HG03457 (cell line): ENCODE measurements at regions not wholly inside any gene's neighbourhood (a gene's known extent, or its start where the extent isn't known, plus 50 kb on each side); places are given as distances from the start of the nearest gene placed in this dataset.
"Not testable (repeated sequence)": the region's sequence is repeated elsewhere in the genome, so short reads cannot be mapped to it uniquely, and the experiment has no call there.

Experiments
- ATAC-seq: cut with Tn5 transposase; IDR thresholded peaks from one replicate; pipeline ENCODE4 v1.9.1; 2021; ENCODE audit warnings: moderate number of reproducible peaks; ENCODE audit not compliant: unreplicated experiment

GRCh38 chr4:33067221-33067620 is 2347.1 kb downstream of the PCDH7 start:
- ATAC-seq, result no peak

DNA sequence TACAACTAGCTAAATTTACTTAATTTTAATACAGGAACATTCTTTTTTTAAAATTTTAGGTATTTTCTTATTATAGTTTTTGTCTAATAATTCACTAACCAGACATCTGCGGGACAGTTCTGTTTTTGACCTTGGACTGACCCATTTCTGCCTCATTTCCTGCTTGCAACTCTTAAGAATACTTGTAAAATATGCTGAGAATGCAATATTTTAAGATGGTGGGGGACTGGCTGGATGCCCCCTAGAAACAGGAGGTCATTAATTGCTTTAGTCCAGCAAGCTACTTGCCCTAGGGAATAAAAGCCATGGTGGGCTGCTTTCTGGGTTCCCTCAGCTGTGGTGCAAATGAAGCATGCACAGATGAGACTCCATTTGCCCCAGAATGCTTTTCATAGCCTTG is 2348.4 kb downstream of the PCDH7 start:
- no peak for ATAC-seq

GRCh38 chr4:33071535-33071934 is 2351.4 kb downstream of the PCDH7 start:
- no peak for ATAC-seq

DNA sequence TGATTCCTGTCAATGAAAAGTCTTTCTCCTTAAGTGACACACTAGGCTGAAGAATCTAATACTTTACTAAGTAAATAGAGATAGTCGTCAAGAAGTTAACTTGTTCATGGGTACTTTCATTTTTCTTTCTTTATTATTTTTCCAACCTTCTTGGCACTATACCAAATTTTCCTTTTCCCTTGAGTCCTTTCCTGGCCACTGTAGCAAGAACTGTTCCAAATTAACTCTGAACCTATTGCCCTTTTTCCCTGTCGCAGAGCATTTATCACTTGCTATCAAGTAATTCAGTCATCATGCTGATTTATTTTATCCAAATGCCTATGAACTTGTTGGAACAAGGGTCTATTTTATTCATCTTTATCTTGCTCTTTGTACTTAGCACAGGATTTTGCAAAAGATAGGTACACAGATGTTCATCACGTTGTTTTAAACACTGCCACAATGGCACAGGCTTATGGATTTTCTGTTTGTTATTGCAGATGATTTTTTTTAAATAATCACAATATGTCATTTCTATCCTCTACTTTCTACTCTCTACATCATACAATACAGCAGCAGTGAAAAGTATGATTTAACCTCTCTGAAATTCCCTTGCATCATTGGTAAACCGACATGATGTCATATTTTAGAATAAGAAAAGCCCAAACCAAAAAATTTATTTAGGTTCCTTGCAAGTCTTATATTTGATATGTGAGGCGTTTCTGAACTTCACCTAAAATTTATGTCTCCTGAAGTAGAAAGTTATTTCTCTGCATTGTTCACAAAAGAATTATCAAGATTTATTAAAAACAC is 2352.3 kb downstream of the PCDH7 start:
- ATAC-seq, result no peak

DNA sequence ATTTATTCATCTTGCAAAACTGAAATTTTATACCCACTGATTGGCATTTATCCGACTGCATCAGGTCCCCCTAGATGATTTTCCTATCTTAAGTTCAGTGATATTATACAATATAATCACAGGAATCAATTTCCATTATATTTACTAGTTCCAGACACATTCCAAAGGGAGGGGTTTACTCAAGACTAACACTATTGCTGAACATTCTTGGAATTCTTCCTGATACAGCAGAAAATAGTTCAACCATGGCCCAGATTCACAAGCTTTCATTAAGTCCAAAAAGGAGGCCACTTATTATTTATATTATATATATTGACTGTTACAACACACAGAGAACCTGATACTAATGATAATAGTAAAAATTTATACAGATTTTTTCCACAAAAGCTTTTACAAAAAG is 2353.6 kb downstream of the PCDH7 start:
- ATAC-seq, result no peak

GRCh38 chr4:33078145-33078544 is 2358.0 kb downstream of the PCDH7 start:
- no peak for ATAC-seq

GRCh38 chr4:33080275-33080674 is 2360.1 kb downstream of the PCDH7 start:
- ATAC-seq, result no peak

GRCh38 chr4:33085709-33086108 is 2365.5 kb downstream of the PCDH7 start:
- ATAC-seq, result no peak

- ATAC-seq, result no peak
Observed at GRCh38 chr4:33086331-33086925, 2366.3 kb downstream of the PCDH7 start.

GRCh38 chr4:33088713-33089112 is 2368.5 kb downstream of the PCDH7 start:
- ATAC-seq, result no peak

- ATAC-seq, result no peak
Observed at GRCh38 chr4:33090910-33091309, 2370.7 kb downstream of the PCDH7 start.

- ATAC-seq, result no peak
Observed at GRCh38 chr4:33091961-33092360, 2371.8 kb downstream of the PCDH7 start.

DNA sequence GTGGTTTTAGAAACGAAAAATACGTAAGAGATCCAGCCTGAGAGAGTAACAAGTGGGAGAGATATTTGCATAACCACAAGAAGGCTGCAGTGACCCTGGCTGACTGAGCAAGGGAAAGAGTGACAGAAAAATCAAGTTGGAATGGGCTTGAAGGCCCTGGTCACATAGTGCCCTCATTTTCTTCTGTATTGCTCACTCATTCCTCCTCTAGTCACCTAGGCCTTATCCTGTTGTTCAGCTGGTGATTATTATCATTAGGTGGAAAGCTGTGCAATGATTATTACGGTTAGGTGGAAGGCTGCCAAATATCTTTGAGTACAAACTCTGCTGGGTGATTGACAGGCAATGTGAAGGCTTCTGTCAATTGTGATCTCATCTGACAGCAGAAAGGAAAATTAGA is 2384.1 kb downstream of the PCDH7 start:
- no peak for ATAC-seq

DNA sequence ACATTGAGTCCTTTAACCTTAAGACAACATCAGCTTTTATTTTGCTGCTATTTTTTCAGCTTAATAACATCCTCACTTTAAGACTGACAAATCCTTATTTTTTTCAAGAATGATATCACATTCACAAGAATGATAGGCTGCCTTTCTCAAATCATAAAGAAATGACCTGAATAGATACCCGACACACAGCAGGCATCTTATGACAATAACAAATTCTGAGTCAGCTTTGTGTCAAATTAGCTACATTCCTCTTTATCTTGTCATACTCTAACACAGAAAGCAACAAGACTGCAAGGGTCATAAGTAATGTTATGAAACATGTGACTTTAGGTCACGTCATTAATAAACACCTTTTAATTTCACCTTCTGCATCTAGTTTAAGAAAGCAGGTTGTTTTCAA is 2387.6 kb downstream of the PCDH7 start:
- ATAC-seq, result no peak

DNA sequence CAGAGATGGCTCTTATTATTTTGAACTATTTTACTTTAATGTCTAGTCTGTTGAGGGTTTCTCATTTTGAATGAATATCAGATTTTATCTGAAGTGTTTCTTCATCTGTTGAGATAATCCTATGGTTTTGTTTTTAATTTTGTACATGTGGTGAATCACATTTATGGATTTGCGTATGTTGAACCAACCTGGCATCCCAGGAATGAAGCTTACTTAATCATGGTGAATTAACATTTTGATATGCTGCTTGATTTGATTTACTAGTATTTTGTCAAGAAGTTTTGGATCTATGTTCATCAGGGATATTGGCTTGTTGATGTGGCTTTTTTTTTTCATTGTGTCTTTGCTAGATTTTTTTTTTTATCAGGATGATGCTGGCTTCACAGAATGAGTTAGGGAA is 2390.9 kb downstream of the PCDH7 start:
- no peak for ATAC-seq

GRCh38 chr4:33116871-33117270 is 2396.7 kb downstream of the PCDH7 start:
- ATAC-seq, result no peak

- no peak for ATAC-seq
Observed at GRCh38 chr4:33126002-33126401, 2405.8 kb downstream of the PCDH7 start.

GRCh38 chr4:33130662-33131061 is 2410.5 kb downstream of the PCDH7 start:
- ATAC-seq, result not testable (repeated sequence)

DNA sequence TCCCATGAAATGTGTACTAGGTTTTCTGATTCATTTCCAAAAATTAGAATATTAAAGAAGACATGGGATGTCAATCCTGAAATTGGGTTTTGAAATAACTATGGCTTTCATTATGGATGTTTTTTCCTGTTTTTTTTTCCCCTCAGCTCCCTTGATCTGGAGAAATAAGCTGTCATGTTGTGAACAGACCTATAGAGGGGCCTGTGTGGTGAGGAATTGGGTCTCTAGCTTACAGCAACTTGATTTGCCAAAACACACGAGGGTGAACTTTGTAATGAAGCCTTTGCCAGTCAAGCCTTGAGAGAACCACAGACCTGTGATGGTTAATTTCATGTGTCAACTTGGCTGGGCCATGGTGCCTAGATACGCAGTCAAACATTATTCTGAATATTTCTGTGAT is 2413.6 kb downstream of the PCDH7 start:
- no peak for ATAC-seq

- ATAC-seq, result no peak
Observed at GRCh38 chr4:33134366-33134765, 2414.2 kb downstream of the PCDH7 start.

DNA sequence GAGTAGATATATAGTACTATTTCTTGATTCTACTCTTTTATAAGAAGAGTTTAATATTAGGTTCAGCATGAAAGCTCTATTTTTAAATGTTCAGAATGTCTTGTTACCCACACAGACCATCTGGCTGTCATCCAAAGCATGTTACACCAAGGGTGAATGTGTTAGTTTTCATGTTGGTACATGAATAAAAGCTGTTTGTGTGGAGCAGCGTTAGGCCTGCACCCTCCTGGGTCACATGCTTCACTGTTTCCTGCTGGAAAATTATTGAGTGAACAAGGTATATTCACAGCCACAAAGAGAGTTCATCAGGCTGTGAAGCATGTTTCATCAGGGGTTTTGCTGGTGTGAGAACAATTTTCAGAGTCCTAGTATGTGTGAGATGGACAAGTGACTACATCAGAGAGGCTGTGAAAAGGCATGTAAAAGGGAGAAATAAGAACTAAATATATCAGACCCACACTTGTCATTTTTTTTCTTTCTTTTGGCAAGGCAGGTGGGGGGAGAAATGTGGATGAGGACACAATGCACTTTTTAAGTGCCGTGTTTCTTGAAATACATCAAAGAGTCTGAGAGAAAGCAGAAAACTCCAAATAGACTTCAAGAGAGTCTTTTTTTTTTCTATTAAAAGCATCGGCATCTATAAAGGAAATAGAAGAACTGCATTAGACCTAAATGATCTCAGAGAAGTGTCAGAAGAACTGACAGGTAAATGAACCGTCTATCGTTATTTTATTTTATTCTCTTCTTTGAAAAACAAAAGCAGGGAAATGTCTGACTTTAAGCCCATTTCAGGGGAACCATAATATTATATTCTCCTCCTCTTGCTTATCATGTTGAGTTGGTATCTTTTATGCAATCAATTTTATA is 2429.7 kb downstream of the PCDH7 start:
- no peak for ATAC-seq

- ATAC-seq, result no peak
Observed at GRCh38 chr4:33150525-33150910, 2430.3 kb downstream of the PCDH7 start.
